GM23248 (cell line): ENCODE measurements at regions not wholly inside any gene's neighbourhood (a gene's known extent, or its start where the extent isn't known, plus 50 kb on each side); places are given as distances from the start of the nearest gene placed in this dataset.

Experiments used
- EZH2 ChIP-seq: fragments of 200-600 bp; sonication (generic); IDR thresholded peaks from 2 replicates; pipeline ENCODE4 v1.6.1; 2018; ENCODE audit warnings: antibody characterized with exemption, mild to moderate bottlenecking; ENCODE audit not compliant: insufficient read depth, poor library complexity, severe bottlenecking
- EZH2phosphoT487 ChIP-seq: fragments of 200-600 bp; sonication (generic); IDR thresholded peaks from 2 replicates; pipeline ENCODE4 v1.6.1; 2018; ENCODE audit warnings: antibody characterized with exemption, moderate library complexity, mild to moderate bottlenecking, low read depth; ENCODE audit not compliant: insufficient read depth

- TF ChIP-seq EZH2, result no peak
- no peak for TF ChIP-seq EZH2phosphoT487
Measured at GRCh38 chr6:67779876-67780275, 855.2 kb upstream of the ADGRB3 start.
